ENCODE measurements at regions not wholly inside any gene's neighbourhood (a gene's known extent, or its start where the extent isn't known, plus 50 kb on each side); places are given as distances from the start of the nearest gene placed in this dataset.

DNA sequence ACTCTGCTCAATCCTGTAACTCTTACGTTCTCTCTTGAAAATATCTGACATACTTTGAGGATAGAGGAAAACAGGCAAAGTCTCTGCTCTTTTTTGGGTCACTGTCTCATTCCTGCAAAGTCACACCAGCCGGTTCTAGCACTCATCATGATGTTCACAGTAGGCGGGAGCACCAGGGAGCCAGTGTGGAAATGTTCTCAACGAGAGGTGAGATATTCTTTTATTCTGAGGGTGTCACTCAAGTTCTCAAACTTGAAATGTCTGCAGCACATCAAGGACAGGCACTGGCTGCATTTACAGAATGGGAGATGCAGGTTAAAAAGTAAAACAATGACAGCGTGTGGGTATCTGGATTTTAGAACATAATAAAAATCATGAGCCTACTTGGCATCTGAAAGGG, 714.7 kb downstream of the QKI start:
- no peak overlapping the region for H3K4me3 ChIP-seq (ENCODE audit: low read depth, low read length)
- DNase-seq: no peak
- H3K27me3 ChIP-seq (replicated peaks): no peaks in the 10 kb centered on the region
- H3K36me3 ChIP-seq (replicated peaks): no peaks in the 10 kb centered on the region
- H3K27ac ChIP-seq: no peak overlapping the region
- TF ChIP-seq, protein P1, sequence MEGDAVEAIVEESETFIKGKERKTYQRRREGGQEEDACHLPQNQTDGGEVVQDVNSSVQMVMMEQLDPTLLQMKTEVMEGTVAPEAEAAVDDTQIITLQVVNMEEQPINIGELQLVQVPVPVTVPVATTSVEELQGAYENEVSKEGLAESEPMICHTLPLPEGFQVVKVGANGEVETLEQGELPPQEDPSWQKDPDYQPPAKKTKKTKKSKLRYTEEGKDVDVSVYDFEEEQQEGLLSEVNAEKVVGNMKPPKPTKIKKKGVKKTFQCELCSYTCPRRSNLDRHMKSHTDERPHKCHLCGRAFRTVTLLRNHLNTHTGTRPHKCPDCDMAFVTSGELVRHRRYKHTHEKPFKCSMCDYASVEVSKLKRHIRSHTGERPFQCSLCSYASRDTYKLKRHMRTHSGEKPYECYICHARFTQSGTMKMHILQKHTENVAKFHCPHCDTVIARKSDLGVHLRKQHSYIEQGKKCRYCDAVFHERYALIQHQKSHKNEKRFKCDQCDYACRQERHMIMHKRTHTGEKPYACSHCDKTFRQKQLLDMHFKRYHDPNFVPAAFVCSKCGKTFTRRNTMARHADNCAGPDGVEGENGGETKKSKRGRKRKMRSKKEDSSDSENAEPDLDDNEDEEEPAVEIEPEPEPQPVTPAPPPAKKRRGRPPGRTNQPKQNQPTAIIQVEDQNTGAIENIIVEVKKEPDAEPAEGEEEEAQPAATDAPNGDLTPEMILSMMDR (IDR thresholded peaks at IDR 0.05; ENCODE audit: low read depth, low read length, missing control alignments): no peak
- in situ Hi-C loops (cut with HindIII; ENCODE audit: low pct_ligation_motif_present, low sequenced_read_pairs): no loop called here

GRCh38 chr6:164128101-164128500, 713.6 kb downstream of the QKI start:
- no peaks in the 10 kb centered on the region for H3K27me3 ChIP-seq (replicated peaks)
- H3K4me3 ChIP-seq (ENCODE audit: low read depth, low read length): no peak overlapping the region
- in situ Hi-C loops (cut with HindIII; ENCODE audit: low pct_ligation_motif_present, low sequenced_read_pairs): no loop called here
- no peak overlapping the region for H3K27ac ChIP-seq
- no peak for DNase-seq
- H3K36me3 ChIP-seq (replicated peaks): no peaks in the 10 kb centered on the region
- TF ChIP-seq, protein P1 (IDR thresholded peaks at IDR 0.05; ENCODE audit: low read depth, low read length, missing control alignments): no peak

DNA sequence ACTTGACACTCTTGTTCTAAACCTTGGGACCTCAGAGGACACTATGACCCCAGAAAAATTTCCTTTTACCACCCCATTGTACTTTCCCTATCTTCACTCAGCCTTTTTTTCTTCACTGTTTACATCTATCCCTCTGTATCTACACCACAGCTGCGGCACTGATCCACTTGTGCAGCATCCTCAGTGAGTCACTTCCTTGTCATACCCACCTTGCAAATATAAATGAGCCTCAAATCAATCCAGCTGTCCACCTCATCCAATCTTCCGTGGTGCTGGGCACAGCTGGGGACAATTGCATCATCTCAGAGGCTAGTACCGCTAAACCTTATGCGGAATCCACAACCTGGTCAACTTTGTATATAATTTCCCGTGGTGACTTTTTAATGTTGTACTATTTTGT, 710.5 kb downstream of the QKI start:
- H3K27me3 ChIP-seq (replicated peaks): no peaks in the 10 kb centered on the region
- TF ChIP-seq, protein P1 (IDR thresholded peaks at IDR 0.05; ENCODE audit: low read depth, low read length, missing control alignments): no peak
- no peak overlapping the region for H3K27ac ChIP-seq
- H3K4me3 ChIP-seq (ENCODE audit: low read depth, low read length): no peak overlapping the region
- no peaks in the 10 kb centered on the region for H3K36me3 ChIP-seq (replicated peaks)
- in situ Hi-C loops (cut with HindIII; ENCODE audit: low pct_ligation_motif_present, low sequenced_read_pairs): no loop called here
- no peak for DNase-seq

GRCh38 chr6:164124473-164124872, 710.0 kb downstream of the QKI start:
- H3K36me3 ChIP-seq (replicated peaks): no peaks in the 10 kb centered on the region
- TF ChIP-seq, protein P1 (IDR thresholded peaks at IDR 0.05; ENCODE audit: low read depth, low read length, missing control alignments): no peak
- H3K27me3 ChIP-seq (replicated peaks): no peaks in the 10 kb centered on the region
- H3K27ac ChIP-seq: no peak overlapping the region
- DNase-seq: no peak
- H3K4me3 ChIP-seq (ENCODE audit: low read depth, low read length): no peak overlapping the region
- in situ Hi-C loops (cut with HindIII; ENCODE audit: low pct_ligation_motif_present, low sequenced_read_pairs): no loop called here

GRCh38 chr6:164122109-164122508, 707.6 kb downstream of the QKI start:
- no peaks in the 10 kb centered on the region for H3K27me3 ChIP-seq (replicated peaks)
- no peaks in the 10 kb centered on the region for H3K36me3 ChIP-seq (replicated peaks)
- H3K27ac ChIP-seq: no peak overlapping the region
- TF ChIP-seq, protein P1 (IDR thresholded peaks at IDR 0.05; ENCODE audit: low read depth, low read length, missing control alignments): no peak
- in situ Hi-C loops (cut with HindIII; ENCODE audit: low pct_ligation_motif_present, low sequenced_read_pairs): no loop called here
- DNase-seq: no peak
- H3K4me3 ChIP-seq (ENCODE audit: low read depth, low read length): no peak overlapping the region

DNA sequence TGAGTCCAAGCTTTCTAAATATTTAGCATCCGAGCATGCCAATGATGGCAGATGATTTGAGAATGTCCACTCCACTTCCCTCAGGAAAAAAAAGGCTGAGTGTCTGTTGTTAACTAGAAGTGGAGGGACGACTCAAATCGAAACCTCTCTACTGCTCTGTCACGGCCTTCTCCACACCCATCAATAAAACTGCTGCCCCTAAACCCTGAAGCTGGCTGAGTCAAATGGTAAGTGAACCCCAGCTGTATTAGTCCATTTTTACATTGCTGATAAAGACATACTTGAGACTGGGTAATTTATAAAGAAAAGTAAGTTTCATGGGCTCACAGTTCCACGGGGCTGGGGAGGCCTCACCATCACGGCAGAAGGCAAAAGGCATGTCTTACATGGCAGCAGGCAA, 707.0 kb downstream of the QKI start:
- in situ Hi-C loops (cut with HindIII; ENCODE audit: low pct_ligation_motif_present, low sequenced_read_pairs): no loop called here
- no peak for DNase-seq
- Histone ChIP-seq H3K27ac (no peak overlapping the region), H3K4me3 (ENCODE audit: low read depth, low read length) (no peak overlapping the region), H3K27me3 (replicated peaks) (no peaks in the 10 kb centered on the region), H3K36me3 (replicated peaks) (no peaks in the 10 kb centered on the region)
- TF ChIP-seq, protein P1 (IDR thresholded peaks at IDR 0.05; ENCODE audit: low read depth, low read length, missing control alignments): no peak

Data from brain microvascular endothelial cell (primary cell).